ENCODE measurements at regions not wholly inside any gene's neighbourhood (a gene's known extent, or its start where the extent isn't known, plus 50 kb on each side); places are given as distances from the start of the nearest gene placed in this dataset.

DNA sequence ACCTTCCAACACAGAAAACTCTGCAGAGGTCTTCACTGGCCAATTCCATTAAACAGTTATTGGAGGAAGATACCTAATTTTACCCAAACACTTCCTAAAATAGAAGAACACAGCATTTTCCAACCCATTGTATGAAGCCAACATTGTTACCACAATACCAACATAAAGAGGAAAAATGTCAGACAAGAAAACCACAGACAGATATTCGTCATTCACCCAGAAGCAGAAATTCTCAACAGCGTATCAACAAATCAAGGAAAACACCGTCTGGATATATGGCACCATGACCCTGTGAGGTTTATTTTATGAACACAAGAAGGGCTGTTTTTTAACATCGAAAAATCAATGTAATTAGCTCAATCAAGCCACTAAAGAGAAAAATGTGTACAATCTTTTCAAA is 255.6 kb downstream of the ASMT start:
- H3K27ac Mint-ChIP-seq = no peak overlapping the region
- H3K79me2 ChIP-seq (ENCODE audit: insufficient read depth, low read length) = no peaks in the 10 kb centered on the region
- peaks cover 2 to 5% (median 2%) of the 10 kb centered on the region in 3 donors for H3K27me3 Mint-ChIP-seq (ENCODE audit: low read depth in 3 of 3)
- H3K36me3 ChIP-seq (replicated peaks in 1 of 2; ENCODE audit: control insufficient read depth in 1 of 2, insufficient read depth in 2 of 2, low read length in 2 of 2) = no peaks in the 10 kb centered on the region
- H3K9me3 Mint-ChIP-seq = peaks cover 0 to 7% (median 0%) of the 10 kb centered on the region in 7 donors
- no peak overlapping the region for H3K9ac ChIP-seq (ENCODE audit: insufficient read depth, low read length, poor library complexity, severe bottlenecking)
- H3K4me2 ChIP-seq (replicated peaks; ENCODE audit: extremely low read depth, low read length, poor library complexity, severe bottlenecking) = no peak overlapping the region
- no peak overlapping the region for H2AFZ ChIP-seq (ENCODE audit: insufficient read depth, low read depth, low read length, poor library complexity, severe bottlenecking)
- H3K27me3 ChIP-seq (ENCODE audit: control insufficient read depth in 2 of 2, insufficient read depth in 2 of 2, low read length in 2 of 2) = no peaks in the 10 kb centered on the region
- no peak overlapping the region for H3K4me3 ChIP-seq (replicated peaks in 1 of 3; ENCODE audit: low read depth in 2 of 3, low read length in 3 of 3)
- H3K4me1 ChIP-seq (ENCODE audit: control insufficient read depth in 1 of 2, insufficient read depth in 2 of 2, low read length in 2 of 2) = no peaks in the 10 kb centered on the region
- H3K4me3 Mint-ChIP-seq = no peak overlapping the region
- WGBS (ENCODE audit: insufficient coverage) = no CpG with 5 or more reads among the region's 4 CpGs
- H3K36me3 Mint-ChIP-seq = no peaks in the 10 kb centered on the region
- no peaks in the 10 kb centered on the region for H4K20me1 ChIP-seq (ENCODE audit: insufficient read depth, low read length)
- no peak overlapping the region for H3K27ac ChIP-seq (ENCODE audit: low read depth in 1 of 2, low read length in 2 of 2)
- intact Hi-C loops (cut with micrococcal nuclease) = no loop called here
- no peak for DNase-seq
- H3K9me3 ChIP-seq (replicated peaks in 1 of 2; ENCODE audit: control insufficient read depth in 1 of 2, insufficient read depth in 1 of 2, low read length in 2 of 2) = no peaks in the 10 kb centered on the region
- TF ChIP-seq CTCF (IDR thresholded peaks at IDR 0.05) = no peak
- H3K4me1 Mint-ChIP-seq = no peaks in the 10 kb centered on the region

DNA sequence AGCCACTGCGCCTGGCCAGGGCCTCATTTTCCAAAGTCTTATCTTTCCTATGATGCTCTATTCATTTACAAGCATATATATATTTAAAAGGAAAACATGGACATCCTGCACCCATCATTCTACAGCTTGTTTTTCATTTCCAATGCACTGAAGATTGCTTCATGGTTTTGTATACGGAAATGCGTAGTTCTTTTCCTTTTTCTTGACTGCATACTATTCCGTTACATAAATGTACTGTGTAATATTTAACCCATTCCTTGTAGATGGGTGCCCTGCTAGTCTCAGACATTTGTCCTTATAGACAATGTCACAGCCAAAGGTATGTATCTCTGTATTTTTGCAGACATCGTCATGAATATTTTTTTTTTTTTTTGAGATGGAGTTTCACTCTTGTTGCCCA is 257.0 kb downstream of the ASMT start:
- Histone ChIP-seq H4K20me1 (ENCODE audit: insufficient read depth, low read length) (no peaks in the 10 kb centered on the region), H3K27me3 (ENCODE audit: control insufficient read depth in 2 of 2, insufficient read depth in 2 of 2, low read length in 2 of 2) (no peaks in the 10 kb centered on the region), H3K9me3 (replicated peaks in 1 of 2; ENCODE audit: control insufficient read depth in 1 of 2, insufficient read depth in 1 of 2, low read length in 2 of 2) (no peaks in the 10 kb centered on the region), H3K4me3 (replicated peaks in 1 of 3; ENCODE audit: low read depth in 2 of 3, low read length in 3 of 3) (no peak overlapping the region), H3K4me2 (replicated peaks; ENCODE audit: extremely low read depth, low read length, poor library complexity, severe bottlenecking) (no peak overlapping the region), H3K36me3 (replicated peaks in 1 of 2; ENCODE audit: control insufficient read depth in 1 of 2, insufficient read depth in 2 of 2, low read length in 2 of 2) (no peaks in the 10 kb centered on the region), H3K4me1 (ENCODE audit: control insufficient read depth in 1 of 2, insufficient read depth in 2 of 2, low read length in 2 of 2) (no peaks in the 10 kb centered on the region), H3K27ac (ENCODE audit: low read depth in 1 of 2, low read length in 2 of 2) (no peak overlapping the region), H3K9ac (ENCODE audit: insufficient read depth, low read length, poor library complexity, severe bottlenecking) (no peak overlapping the region), H2AFZ (ENCODE audit: insufficient read depth, low read depth, low read length, poor library complexity, severe bottlenecking) (no peak overlapping the region), H3K79me2 (ENCODE audit: insufficient read depth, low read length) (no peaks in the 10 kb centered on the region)
- no peaks in the 10 kb centered on the region for H3K4me1 Mint-ChIP-seq
- no peak for TF ChIP-seq CTCF (IDR thresholded peaks at IDR 0.05)
- H3K27me3 Mint-ChIP-seq (ENCODE audit: low read depth in 3 of 3) = peaks cover 2 to 5% (median 4%) of the 10 kb centered on the region in 3 donors
- intact Hi-C loops (cut with micrococcal nuclease) = no loop called here
- no peaks in the 10 kb centered on the region for H3K36me3 Mint-ChIP-seq
- WGBS (ENCODE audit: insufficient coverage) = 80% methylated on average over 1 of the region's 5 CpGs
- no peak overlapping the region for H3K27ac Mint-ChIP-seq
- no peak for DNase-seq
- H3K9me3 Mint-ChIP-seq = peaks cover 0 to 7% (median 1%) of the 10 kb centered on the region in 7 donors
- H3K4me3 Mint-ChIP-seq = no peak overlapping the region

Measured in CD14-positive monocyte (primary cell).